ENCODE measurements at regions not wholly inside any gene's neighbourhood (a gene's known extent, or its start where the extent isn't known, plus 50 kb on each side); places are given as distances from the start of the nearest gene placed in this dataset.

- no peak overlapping the region for H3K4me3 ChIP-seq (ENCODE audit: low read length)
- no peak for TF ChIP-seq CTCF (conservative IDR thresholded peaks at IDR 0.05; ENCODE audit: low read length)
- DNase-seq (ENCODE audit: low read depth) = no peak
These were observed 168.1 kb downstream of the AMY1C start for GRCh38 chr1:103917795-103918194.

- no peak for DNase-seq (ENCODE audit: low read depth)
- H3K4me3 ChIP-seq (ENCODE audit: low read length) = no peak overlapping the region
- TF ChIP-seq CTCF (conservative IDR thresholded peaks at IDR 0.05; ENCODE audit: low read length) = no peak
These were observed 182.2 kb downstream of the AMY1C start for GRCh38 chr1:103931891-103932290.

GRCh38 chr1:103937763-103938357 lies 188.2 kb downstream of the AMY1C start:
- DNase-seq (ENCODE audit: low read depth) = no peak
- no peak overlapping the region for H3K4me3 ChIP-seq (ENCODE audit: low read length)
- TF ChIP-seq CTCF (conservative IDR thresholded peaks at IDR 0.05; ENCODE audit: low read length) = no peak

GRCh38 chr1:103941086-103941485 lies 191.4 kb downstream of the AMY1C start:
- no peak for TF ChIP-seq CTCF (conservative IDR thresholded peaks at IDR 0.05; ENCODE audit: low read length)
- H3K4me3 ChIP-seq (ENCODE audit: low read length) = no peak overlapping the region
- DNase-seq (ENCODE audit: low read depth) = no peak

- TF ChIP-seq CTCF (conservative IDR thresholded peaks at IDR 0.05; ENCODE audit: low read length) = no peak
These were observed 192.3 kb downstream of the AMY1C start for GRCh38 chr1:103942029-103942428.

GRCh38 chr1:103945774-103946173 lies 196.1 kb downstream of the AMY1C start:
- H3K4me3 ChIP-seq (ENCODE audit: low read length) = no peak overlapping the region
- TF ChIP-seq CTCF (conservative IDR thresholded peaks at IDR 0.05; ENCODE audit: low read length) = no peak
- no peak for DNase-seq (ENCODE audit: low read depth)

More at GRCh38 chr1:103942029-103942428, 192.3 kb downstream of the AMY1C start:
- no peak for DNase-seq (ENCODE audit: low read depth)
- H3K4me3 ChIP-seq (ENCODE audit: low read length) = no peak overlapping the region

- no peak overlapping the region for H3K4me3 ChIP-seq (ENCODE audit: low read length)
- DNase-seq (ENCODE audit: low read depth) = no peak
- TF ChIP-seq CTCF (conservative IDR thresholded peaks at IDR 0.05; ENCODE audit: low read length) = no peak
These were observed 198.8 kb downstream of the AMY1C start for GRCh38 chr1:103948526-103948925.
